OCI-LY1 (cell line): ENCODE measurements at regions not wholly inside any gene's neighbourhood (a gene's known extent, or its start where the extent isn't known, plus 50 kb on each side); places are given as distances from the start of the nearest gene placed in this dataset.

Experiments used
- H2AFZ ChIP-seq: fragments of 200-600 bp; sonication (generic), shearing (Covaris generic); 2 replicates; pipeline ENCODE4 v1.6.0; 2014; ENCODE audit warnings: antibody characterized with exemption, mild to moderate bottlenecking, low read length
- H3F3A ChIP-seq: fragments of 200-600 bp; sonication (generic), shearing (Covaris generic); 2 replicates; pipeline ENCODE4 v1.6.0; 2014; ENCODE audit warnings: mild to moderate bottlenecking, antibody characterized with exemption, low read length, moderate library complexity; ENCODE audit not compliant: insufficient read depth
- H3K27ac ChIP-seq: fragments of 200-600 bp; sonication (generic); 2 replicates; pipeline ENCODE4 v1.5.1; 2014; ENCODE audit warnings: low read length, mixed run types, mild to moderate bottlenecking, low read depth; ENCODE audit not compliant: poor library complexity, severe bottlenecking
- H3K27me3 ChIP-seq: fragments of 200-600 bp; sonication (generic); 2 replicates; pipeline ENCODE4 v1.6.0; 2014; ENCODE audit warnings: antibody characterized with exemption, mild to moderate bottlenecking, low read length, moderate library complexity; ENCODE audit not compliant: insufficient read depth
- H3K36me3 ChIP-seq: fragments of 200-600 bp; sonication (generic); 2 replicates; pipeline ENCODE4 v1.6.1; 2014; ENCODE audit warnings: mild to moderate bottlenecking, antibody characterized with exemption, low read length, moderate library complexity, mixed read lengths; ENCODE audit not compliant: insufficient read depth
- H3K4me1 ChIP-seq: fragments of 200-600 bp; sonication (generic); 2 replicates; pipeline ENCODE4 v1.5.1; 2014; ENCODE audit warnings: mild to moderate bottlenecking, low read length, moderate library complexity; ENCODE audit not compliant: insufficient read depth, severe bottlenecking
- H3K4me2 ChIP-seq: fragments of 200-600 bp; sonication (generic), shearing (Covaris generic); 2 replicates; pipeline ENCODE4 v1.6.1; 2014; ENCODE audit warnings: low read length
- H3K4me3 ChIP-seq: fragments of 200-600 bp; sonication (generic); 2 replicates; pipeline ENCODE4 v1.5.1; 2014; ENCODE audit warnings: low read length, low read depth, mild to moderate bottlenecking, mixed read lengths; ENCODE audit not compliant: poor library complexity, severe bottlenecking
- H3K79me2 ChIP-seq: fragments of 200-600 bp; shearing (Covaris generic); 2 replicates; pipeline ENCODE4 v1.6.1; 2016; ENCODE audit warnings: mixed run types, low read length, mixed read lengths; ENCODE audit not compliant: insufficient read depth
- H3K9ac ChIP-seq: fragments of 200-600 bp; sonication (generic), shearing (Covaris generic); 2 replicates; pipeline ENCODE4 v1.6.1; 2014; ENCODE audit warnings: mild to moderate bottlenecking, low read length, mixed read lengths
- H3K9me2 ChIP-seq: fragments of 200-600 bp; sonication (generic), shearing (Covaris generic); 2 replicates; pipeline ENCODE4 v1.6.1; 2014; ENCODE audit warnings: low read depth, mild to moderate bottlenecking, low read length, mixed read lengths
- H3K9me3 ChIP-seq: fragments of 200-600 bp; shearing (Covaris generic); 2 replicates; pipeline ENCODE4 v1.6.1; 2014; ENCODE audit warnings: low read length, mixed read lengths
- H4K20me1 ChIP-seq: fragments of 200-600 bp; sonication (generic), shearing (Covaris generic); 2 replicates; pipeline ENCODE4 v1.6.0; 2016; ENCODE audit warnings: mild to moderate bottlenecking, low read length; ENCODE audit not compliant: insufficient read depth
- CTCF ChIP-seq: fragments of 200-600 bp; sonication (generic), shearing (Covaris generic); IDR thresholded peaks from 2 replicates; pipeline ENCODE4 v1.5.1; 2017; ENCODE audit warnings: mild to moderate bottlenecking, antibody characterized with exemption, low read length, moderate library complexity, mixed read lengths
- EZH2 ChIP-seq: fragments of 200-600 bp; sonication (generic), shearing (Covaris generic); IDR thresholded peaks from 2 replicates; pipeline ENCODE4 v1.8.0; 2017; ENCODE audit warnings: borderline replicate concordance, mixed run types, mild to moderate bottlenecking, antibody characterized with exemption, low read length, moderate library complexity, mixed read lengths

DNA sequence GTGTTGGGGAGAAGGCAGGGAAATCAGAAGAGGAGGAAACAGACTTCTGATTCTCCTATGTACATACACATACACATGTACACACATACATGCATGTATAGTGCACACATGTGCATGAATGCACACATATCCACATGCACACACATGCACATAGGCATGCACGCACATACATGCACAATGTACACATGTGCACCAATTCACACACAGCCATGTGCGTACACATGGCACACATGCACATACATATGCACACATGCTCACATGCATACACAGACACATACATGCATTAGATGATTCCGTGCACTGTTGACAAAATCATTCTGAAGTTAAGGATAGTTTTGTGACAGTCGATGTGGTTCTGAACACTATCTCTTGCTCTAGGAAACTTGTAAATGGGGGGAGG, 214.0 kb upstream of the CDH13 start:
- Histone ChIP-seq H3K27me3 (no peaks in the 10 kb centered on the region), H3K9me2 (no peaks in the 10 kb centered on the region), H2AFZ (no peak overlapping the region), H3K9me3 (no peaks in the 10 kb centered on the region), H3K79me2 (no peaks in the 10 kb centered on the region), H4K20me1 (no peaks in the 10 kb centered on the region), H3K36me3 (no peaks in the 10 kb centered on the region), H3K27ac (no peak overlapping the region), H3K4me1 (no peaks in the 10 kb centered on the region), H3K9ac (no peak overlapping the region), H3F3A (no peaks in the 10 kb centered on the region), H3K4me2 (no peak overlapping the region), H3K4me3 (no peak overlapping the region)
- TF ChIP-seq EZH2, result no peak
- TF ChIP-seq CTCF, result no peak

- H3K4me1 ChIP-seq, result no peaks in the 10 kb centered on the region
Measured at GRCh38 chr16:82405736-82406135, 221.0 kb upstream of the CDH13 start.

GRCh38 chr16:82404586-82405315, 222.0 kb upstream of the CDH13 start:
- Histone ChIP-seq H3K4me1 (no peaks in the 10 kb centered on the region), H4K20me1 (no peaks in the 10 kb centered on the region), H3K79me2 (no peaks in the 10 kb centered on the region), H2AFZ (no peak overlapping the region), H3K9me2 (no peaks in the 10 kb centered on the region), H3F3A (no peaks in the 10 kb centered on the region), H3K9me3 (no peaks in the 10 kb centered on the region), H3K27ac (no peak overlapping the region), H3K4me2 (no peak overlapping the region), H3K27me3 (no peaks in the 10 kb centered on the region; the same call in 1 of the 2 replicates), H3K9ac (no peak overlapping the region), H3K36me3 (no peaks in the 10 kb centered on the region), H3K4me3 (no peak overlapping the region)
- TF ChIP-seq CTCF, result no peak
- TF ChIP-seq EZH2, result no peak

More at GRCh38 chr16:82405736-82406135, 221.0 kb upstream of the CDH13 start:
- no peak overlapping the region for H2AFZ ChIP-seq
- H3K27me3 ChIP-seq, result no peaks in the 10 kb centered on the region; the same call in 1 of the 2 replicates
- no peaks in the 10 kb centered on the region for H4K20me1 ChIP-seq
- H3K36me3 ChIP-seq, result no peaks in the 10 kb centered on the region
- H3K9me3 ChIP-seq, result no peaks in the 10 kb centered on the region
- no peaks in the 10 kb centered on the region for H3F3A ChIP-seq
- no peak overlapping the region for H3K4me2 ChIP-seq
- no peak overlapping the region for H3K27ac ChIP-seq
- TF ChIP-seq EZH2, result no peak
- no peak for TF ChIP-seq CTCF
- no peaks in the 10 kb centered on the region for H3K79me2 ChIP-seq
- no peaks in the 10 kb centered on the region for H3K9me2 ChIP-seq
- no peak overlapping the region for H3K4me3 ChIP-seq
- H3K9ac ChIP-seq, result no peak overlapping the region
